ENCODE measurements at regions not wholly inside any gene's neighbourhood (a gene's known extent, or its start where the extent isn't known, plus 50 kb on each side); places are given as distances from the start of the nearest gene placed in this dataset.

- no peak for TF ChIP-seq EZH2phosphoT487 (IDR thresholded peaks at IDR 0.05; ENCODE audit: borderline replicate concordance)
- no peak for TF ChIP-seq CTCF (conservative IDR thresholded peaks at IDR 0.05; ENCODE audit: low read length)
- H4K20me1 ChIP-seq (ENCODE audit: insufficient read depth, low read length, poor library complexity, severe bottlenecking), result no peaks in the 10 kb centered on the region
- H3K4me1 ChIP-seq (ENCODE audit: insufficient read depth, low read length, poor library complexity, severe bottlenecking), result no peaks in the 10 kb centered on the region
- no peaks in the 10 kb centered on the region for H3K36me3 ChIP-seq (ENCODE audit: insufficient read depth, low read length)
- no peak overlapping the region for H2AFZ ChIP-seq (ENCODE audit: low read length)
- H3K4me3 ChIP-seq (ENCODE audit: low read length, poor library complexity, severe bottlenecking), result no peak overlapping the region
- no peak overlapping the region for H3K9ac ChIP-seq (ENCODE audit: low read depth, low read length, poor library complexity, severe bottlenecking)
- no peaks in the 10 kb centered on the region for H3K9me3 ChIP-seq (ENCODE audit: insufficient read depth, low read depth, low read length)
- H3K9me2 ChIP-seq (replicated peaks; ENCODE audit: low read depth, low read length), result no peaks in the 10 kb centered on the region
- H3K4me2 ChIP-seq (ENCODE audit: low read depth, low read length, poor library complexity, severe bottlenecking), result no peak overlapping the region
- H3K27me3 ChIP-seq (ENCODE audit: insufficient read depth, low read length, poor library complexity, severe bottlenecking), result no peaks in the 10 kb centered on the region
- H3K79me2 ChIP-seq (ENCODE audit: insufficient read depth, low read length), result no peaks in the 10 kb centered on the region
- H3F3A ChIP-seq (ENCODE audit: low read depth), result no peaks in the 10 kb centered on the region
Measured at GRCh38 chr1:101728029-101728428, 268.7 kb downstream of the OLFM3 start.

- no peaks in the 10 kb centered on the region for H3K4me1 ChIP-seq (ENCODE audit: insufficient read depth, low read length, poor library complexity, severe bottlenecking)
- no peaks in the 10 kb centered on the region for H3K79me2 ChIP-seq (ENCODE audit: insufficient read depth, low read length)
- H3K9ac ChIP-seq (ENCODE audit: low read depth, low read length, poor library complexity, severe bottlenecking), result no peak overlapping the region
- no peaks in the 10 kb centered on the region for H4K20me1 ChIP-seq (ENCODE audit: insufficient read depth, low read length, poor library complexity, severe bottlenecking)
- no peak for TF ChIP-seq CTCF (conservative IDR thresholded peaks at IDR 0.05; ENCODE audit: low read length)
- TF ChIP-seq EZH2phosphoT487 (IDR thresholded peaks at IDR 0.05; ENCODE audit: borderline replicate concordance), result no peak
- no peaks in the 10 kb centered on the region for H3F3A ChIP-seq (ENCODE audit: low read depth)
- no peaks in the 10 kb centered on the region for H3K36me3 ChIP-seq (ENCODE audit: insufficient read depth, low read length)
- no peak overlapping the region for H3K4me3 ChIP-seq (ENCODE audit: low read length, poor library complexity, severe bottlenecking)
- no peaks in the 10 kb centered on the region for H3K27me3 ChIP-seq (ENCODE audit: insufficient read depth, low read length, poor library complexity, severe bottlenecking)
- no peaks in the 10 kb centered on the region for H3K9me2 ChIP-seq (replicated peaks; ENCODE audit: low read depth, low read length)
- H3K4me2 ChIP-seq (ENCODE audit: low read depth, low read length, poor library complexity, severe bottlenecking), result no peak overlapping the region
- H2AFZ ChIP-seq (ENCODE audit: low read length), result no peak overlapping the region
- H3K9me3 ChIP-seq (ENCODE audit: insufficient read depth, low read depth, low read length), result no peaks in the 10 kb centered on the region
Measured at GRCh38 chr1:101730559-101730958, 266.2 kb downstream of the OLFM3 start.

- TF ChIP-seq CTCF (conservative IDR thresholded peaks at IDR 0.05; ENCODE audit: low read length), result no peak
- TF ChIP-seq EZH2phosphoT487 (IDR thresholded peaks at IDR 0.05; ENCODE audit: borderline replicate concordance), result no peak
- no peaks in the 10 kb centered on the region for H3F3A ChIP-seq (ENCODE audit: low read depth)
- H3K79me2 ChIP-seq (ENCODE audit: insufficient read depth, low read length), result no peaks in the 10 kb centered on the region
- H3K4me1 ChIP-seq (ENCODE audit: insufficient read depth, low read length, poor library complexity, severe bottlenecking), result no peaks in the 10 kb centered on the region
- H3K9me2 ChIP-seq (replicated peaks; ENCODE audit: low read depth, low read length), result no peaks in the 10 kb centered on the region
- no peak overlapping the region for H3K4me3 ChIP-seq (ENCODE audit: low read length, poor library complexity, severe bottlenecking)
- H2AFZ ChIP-seq (ENCODE audit: low read length), result no peak overlapping the region
- H4K20me1 ChIP-seq (ENCODE audit: insufficient read depth, low read length, poor library complexity, severe bottlenecking), result no peaks in the 10 kb centered on the region
- H3K9ac ChIP-seq (ENCODE audit: low read depth, low read length, poor library complexity, severe bottlenecking), result no peak overlapping the region
- H3K9me3 ChIP-seq (ENCODE audit: insufficient read depth, low read depth, low read length), result no peaks in the 10 kb centered on the region
- H3K36me3 ChIP-seq (ENCODE audit: insufficient read depth, low read length), result no peaks in the 10 kb centered on the region
- H3K27me3 ChIP-seq (ENCODE audit: insufficient read depth, low read length, poor library complexity, severe bottlenecking), result no peaks in the 10 kb centered on the region
- no peak overlapping the region for H3K4me2 ChIP-seq (ENCODE audit: low read depth, low read length, poor library complexity, severe bottlenecking)
Measured at GRCh38 chr1:101732261-101732660, 264.5 kb downstream of the OLFM3 start.

Data from Loucy (cell line).